ENCODE measurements at regions not wholly inside any gene's neighbourhood (a gene's known extent, or its start where the extent isn't known, plus 50 kb on each side); places are given as distances from the start of the nearest gene placed in this dataset.

DNA sequence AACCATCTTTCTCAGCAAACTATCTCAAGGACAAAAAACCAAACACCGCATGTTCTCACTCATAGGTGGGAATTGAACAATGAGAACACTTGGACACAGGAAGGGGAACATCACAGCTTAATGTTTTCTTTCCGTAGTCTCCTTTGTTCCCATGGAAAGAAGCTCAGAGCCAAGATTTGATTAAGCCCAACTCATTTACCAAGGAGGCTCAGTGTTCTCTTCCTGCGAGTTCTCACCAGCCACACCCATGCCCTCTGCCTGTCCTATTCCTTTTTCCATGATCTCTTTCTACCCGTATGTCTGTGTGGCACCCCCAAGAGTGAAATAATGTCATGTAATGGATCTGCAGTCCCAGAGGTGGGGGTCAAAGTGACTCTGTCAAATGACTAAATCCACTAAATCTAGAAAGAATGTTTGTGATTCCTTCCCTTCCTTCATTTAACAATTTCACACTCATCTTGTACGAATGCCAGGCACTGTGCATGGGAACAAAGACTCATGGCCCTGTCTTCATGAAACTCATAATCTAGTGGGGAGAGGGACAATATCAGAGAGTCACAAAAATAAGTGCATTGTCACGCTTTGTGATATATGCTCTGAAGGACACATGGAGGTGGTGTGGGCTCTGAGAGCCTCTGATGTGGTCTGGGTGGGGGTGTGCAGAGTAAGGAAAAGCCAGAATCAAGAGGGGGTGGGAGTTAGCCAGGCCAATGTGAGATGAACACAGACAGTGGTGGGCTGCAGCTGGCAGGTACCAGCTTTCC, 292.1 kb downstream of the CDC5L start:
- no peak overlapping the region for H2AFZ ChIP-seq (ENCODE audit: low read length)
- no peaks in the 10 kb centered on the region for H3K79me2 ChIP-seq (ENCODE audit: insufficient read depth, low read length)
- H3K4me2 ChIP-seq (ENCODE audit: insufficient read depth, low read length) = no peak overlapping the region
- no peaks in the 10 kb centered on the region for H4K20me1 ChIP-seq (ENCODE audit: insufficient read depth, low read length)
- H3K36me3 ChIP-seq (ENCODE audit: insufficient read depth, low read length) = no peaks in the 10 kb centered on the region
- TF ChIP-seq CTCF (IDR thresholded peaks at IDR 0.05; ENCODE audit: extremely low read depth, low read depth, low read length) = no peak
- H3K27me3 ChIP-seq (ENCODE audit: insufficient read depth, low read length) = peaks cover 17% of the 10 kb centered on the region
- H3K4me3 ChIP-seq (ENCODE audit: insufficient read depth, low read length) = no peak overlapping the region
- no peak for DNase-seq (ENCODE audit: insufficient read length, low spot score, missing footprints)
- H3K9me3 ChIP-seq (ENCODE audit: low read depth, low read length) = no peaks in the 10 kb centered on the region
- no peak overlapping the region for H3K27ac ChIP-seq (ENCODE audit: low read depth, low read length)
- peaks cover 11% of the 10 kb centered on the region for H3K4me1 ChIP-seq (ENCODE audit: insufficient read depth, low read length)

GRCh38 chr6:44680202-44680720, 292.8 kb downstream of the CDC5L start:
- H3K36me3 ChIP-seq (ENCODE audit: insufficient read depth, low read length) = no peaks in the 10 kb centered on the region
- H4K20me1 ChIP-seq (ENCODE audit: insufficient read depth, low read length) = no peaks in the 10 kb centered on the region
- no peak overlapping the region for H3K27ac ChIP-seq (ENCODE audit: low read depth, low read length)
- no peak overlapping the region for H2AFZ ChIP-seq (ENCODE audit: low read length)
- H3K4me3 ChIP-seq (ENCODE audit: insufficient read depth, low read length) = no peak overlapping the region
- TF ChIP-seq CTCF (IDR thresholded peaks at IDR 0.05; ENCODE audit: extremely low read depth, low read depth, low read length) = no peak
- H3K27me3 ChIP-seq (ENCODE audit: insufficient read depth, low read length) = peaks cover 17% of the 10 kb centered on the region
- no peak for DNase-seq (ENCODE audit: insufficient read length, low spot score, missing footprints)
- H3K4me1 ChIP-seq (ENCODE audit: insufficient read depth, low read length) = peaks cover 11% of the 10 kb centered on the region
- H3K79me2 ChIP-seq (ENCODE audit: insufficient read depth, low read length) = no peaks in the 10 kb centered on the region
- no peaks in the 10 kb centered on the region for H3K9me3 ChIP-seq (ENCODE audit: low read depth, low read length)
- H3K4me2 ChIP-seq (ENCODE audit: insufficient read depth, low read length) = no peak overlapping the region

DNA sequence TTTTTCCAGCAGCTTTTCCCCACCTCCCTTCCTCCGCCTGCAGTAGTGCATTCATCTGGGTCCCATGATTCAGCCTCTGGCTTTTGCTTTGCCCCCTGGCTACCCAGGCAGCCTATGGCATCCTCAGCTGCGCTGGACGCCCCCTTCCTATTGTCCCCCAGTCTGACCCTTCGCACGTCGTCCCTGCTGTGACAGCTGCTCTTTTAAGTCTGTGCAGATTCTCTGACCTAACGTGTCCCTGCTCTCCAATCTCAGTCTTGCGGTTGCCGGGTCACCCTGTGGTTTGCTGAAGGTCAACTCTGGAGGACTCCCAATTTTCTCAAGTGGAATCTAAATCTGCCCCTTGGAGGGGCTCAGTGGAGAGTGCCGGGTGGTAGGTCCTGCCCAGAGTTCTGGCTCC, 294.3 kb downstream of the CDC5L start:
- no peak for TF ChIP-seq CTCF (IDR thresholded peaks at IDR 0.05; ENCODE audit: extremely low read depth, low read depth, low read length)
- H3K4me3 ChIP-seq (ENCODE audit: insufficient read depth, low read length) = no peak overlapping the region
- peaks cover 17% of the 10 kb centered on the region for H3K27me3 ChIP-seq (ENCODE audit: insufficient read depth, low read length)
- H3K9me3 ChIP-seq (ENCODE audit: low read depth, low read length) = no peaks in the 10 kb centered on the region
- no peaks in the 10 kb centered on the region for H3K36me3 ChIP-seq (ENCODE audit: insufficient read depth, low read length)
- H2AFZ ChIP-seq (ENCODE audit: low read length) = no peak overlapping the region
- no peaks in the 10 kb centered on the region for H4K20me1 ChIP-seq (ENCODE audit: insufficient read depth, low read length)
- H3K4me2 ChIP-seq (ENCODE audit: insufficient read depth, low read length) = peak overlapping the region; percentile 3
- DNase-seq (ENCODE audit: insufficient read length, low spot score, missing footprints) = no peak
- H3K4me1 ChIP-seq (ENCODE audit: insufficient read depth, low read length) = peaks cover 11% of the 10 kb centered on the region
- no peak overlapping the region for H3K27ac ChIP-seq (ENCODE audit: low read depth, low read length)
- H3K79me2 ChIP-seq (ENCODE audit: insufficient read depth, low read length) = no peaks in the 10 kb centered on the region

DNA sequence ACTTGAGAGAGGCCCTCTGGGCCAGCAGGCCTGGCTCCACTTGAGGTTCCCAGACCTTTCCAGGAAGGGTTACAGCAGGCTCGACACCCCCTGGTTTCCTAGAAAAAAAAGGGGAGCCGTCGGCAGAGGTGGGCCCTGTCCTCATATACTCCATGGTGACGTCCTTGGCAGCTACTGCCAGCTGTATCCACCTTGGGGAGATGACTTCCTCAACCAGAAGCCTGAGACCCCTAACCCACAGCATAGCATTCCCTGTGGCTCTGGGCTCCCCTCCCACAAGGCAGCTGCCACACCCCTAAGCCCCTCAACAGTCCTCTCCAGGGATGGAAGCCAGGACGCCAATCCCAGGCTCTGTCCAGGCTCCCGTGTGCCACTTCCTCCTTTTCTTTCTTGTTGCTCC, 294.8 kb downstream of the CDC5L start:
- Histone ChIP-seq H3K27ac (ENCODE audit: low read depth, low read length) (no peak overlapping the region), H2AFZ (ENCODE audit: low read length) (no peak overlapping the region), H3K36me3 (ENCODE audit: insufficient read depth, low read length) (no peaks in the 10 kb centered on the region), H3K4me3 (ENCODE audit: insufficient read depth, low read length) (no peak overlapping the region), H3K9me3 (ENCODE audit: low read depth, low read length) (no peaks in the 10 kb centered on the region), H3K4me1 (ENCODE audit: insufficient read depth, low read length) (peaks cover 11% of the 10 kb centered on the region), H3K27me3 (ENCODE audit: insufficient read depth, low read length) (peaks cover 17% of the 10 kb centered on the region), H3K79me2 (ENCODE audit: insufficient read depth, low read length) (no peaks in the 10 kb centered on the region), H4K20me1 (ENCODE audit: insufficient read depth, low read length) (no peaks in the 10 kb centered on the region), H3K4me2 (ENCODE audit: insufficient read depth, low read length) (no peak overlapping the region)
- no peak for DNase-seq (ENCODE audit: insufficient read length, low spot score, missing footprints)
- TF ChIP-seq CTCF (IDR thresholded peaks at IDR 0.05; ENCODE audit: extremely low read depth, low read depth, low read length) = no peak

Data from osteoblast (primary cell).